Right renal pelvis (tissue), 4 donors: ENCODE measurements at regions not wholly inside any gene's neighbourhood (a gene's known extent, or its start where the extent isn't known, plus 50 kb on each side); places are given as distances from the start of the nearest gene placed in this dataset.
"Not testable (repeated sequence)": the region's sequence is repeated elsewhere in the genome, so short reads cannot be mapped to it uniquely, and the experiment has no call there.

ENCODE experiments used
- DNase-seq, 4 donors: peaks; one replicate each; pipeline ENCODE4 v3.0.0-alpha.2; 2013; ENCODE audit warnings: low read depth in 4 of 4, low spot score in 3 of 4, missing footprints in 1 of 4

DNA sequence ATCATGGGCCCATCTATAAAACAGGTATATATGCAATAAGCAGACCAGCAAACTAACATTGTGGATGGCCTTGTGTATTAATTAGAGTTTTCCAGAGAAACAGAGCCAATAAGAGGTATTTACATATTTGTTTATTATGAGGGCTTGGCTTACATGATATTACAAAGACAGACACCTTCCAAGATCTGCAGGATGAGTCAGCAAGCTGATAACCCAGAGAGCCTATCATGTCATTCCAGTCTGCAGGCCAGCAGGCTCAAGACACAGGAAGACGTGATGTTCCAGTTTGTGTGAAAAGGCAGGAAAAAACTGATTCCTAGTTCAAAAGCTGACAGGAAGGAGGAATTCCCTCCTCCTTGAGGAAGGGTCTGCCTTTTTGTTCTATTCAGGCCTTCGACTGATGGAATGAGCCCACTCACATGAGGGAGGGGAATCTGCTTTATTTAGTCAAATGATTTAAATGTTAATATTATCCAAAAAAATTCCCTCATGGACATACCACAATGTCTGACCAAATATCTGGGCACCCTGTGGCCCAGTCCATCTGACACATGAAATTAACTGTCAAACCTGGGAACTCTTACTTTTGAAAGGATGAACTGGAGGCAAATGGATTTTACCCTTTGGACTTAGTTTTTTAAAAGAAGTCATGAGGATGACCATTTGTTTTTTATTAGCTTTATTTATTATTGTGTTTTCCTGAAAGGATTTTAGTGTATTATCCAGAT lies 161.2 kb upstream of the CHD1 start:
- no peak for DNase-seq

DNA sequence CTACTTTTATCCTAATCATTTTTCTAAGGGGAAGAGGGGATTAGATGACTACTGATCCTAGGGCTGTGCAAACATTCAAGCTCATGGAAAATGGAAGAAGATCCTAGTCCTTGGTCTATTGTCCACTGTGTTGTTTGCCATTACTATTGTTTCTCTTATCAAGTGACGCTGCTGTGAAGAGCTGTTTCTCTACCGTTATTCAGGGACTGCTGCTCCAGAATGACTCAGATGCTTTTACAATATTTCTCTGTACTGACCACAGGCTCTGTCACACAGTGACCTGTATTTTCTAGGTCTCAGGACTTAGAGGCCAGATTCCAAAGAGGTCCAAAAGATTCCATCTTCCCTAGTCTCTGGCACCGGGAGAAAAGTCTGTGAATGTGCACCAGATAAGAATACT lies 159.5 kb upstream of the CHD1 start:
- no peak for DNase-seq

DNA sequence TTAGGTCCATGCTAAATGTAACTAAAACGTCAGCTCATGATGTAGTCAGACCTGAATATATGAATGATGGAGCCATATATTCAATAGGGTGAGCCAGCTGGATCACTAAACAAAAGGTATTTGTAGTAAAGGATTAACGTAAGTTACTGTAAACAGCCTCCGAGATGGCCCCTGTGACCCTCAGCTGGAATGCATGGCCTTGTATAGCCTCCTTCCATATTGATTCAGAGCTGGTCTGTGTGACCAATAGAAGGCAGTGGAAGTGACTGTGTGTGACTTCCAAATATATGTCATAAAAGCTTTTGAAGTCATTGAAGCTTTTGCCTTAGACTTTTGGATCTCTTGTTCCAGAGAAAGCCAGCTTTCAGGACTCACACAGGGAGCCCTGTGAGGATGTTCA lies 154.4 kb upstream of the CHD1 start:
- no peak for DNase-seq

DNA sequence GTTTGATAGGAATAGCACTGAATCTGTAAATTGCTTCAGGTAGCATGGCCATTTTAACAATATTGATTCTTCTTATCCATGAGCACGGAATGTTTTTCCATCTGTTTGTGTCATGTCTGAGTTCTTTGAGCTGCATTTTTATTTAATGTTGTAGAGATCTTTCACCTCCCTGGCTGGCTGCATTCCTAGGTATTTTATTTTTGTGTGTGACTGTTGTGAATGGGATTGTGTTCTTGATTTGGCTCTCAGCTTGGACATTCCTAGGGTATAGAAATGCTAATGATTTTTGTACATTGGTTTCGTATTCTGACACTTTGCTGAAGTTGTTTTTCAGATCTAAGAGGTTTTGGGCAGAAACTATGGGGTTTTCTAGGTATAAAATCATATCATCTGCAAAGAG lies 152.9 kb upstream of the CHD1 start:
- DNase-seq: no peak

DNA sequence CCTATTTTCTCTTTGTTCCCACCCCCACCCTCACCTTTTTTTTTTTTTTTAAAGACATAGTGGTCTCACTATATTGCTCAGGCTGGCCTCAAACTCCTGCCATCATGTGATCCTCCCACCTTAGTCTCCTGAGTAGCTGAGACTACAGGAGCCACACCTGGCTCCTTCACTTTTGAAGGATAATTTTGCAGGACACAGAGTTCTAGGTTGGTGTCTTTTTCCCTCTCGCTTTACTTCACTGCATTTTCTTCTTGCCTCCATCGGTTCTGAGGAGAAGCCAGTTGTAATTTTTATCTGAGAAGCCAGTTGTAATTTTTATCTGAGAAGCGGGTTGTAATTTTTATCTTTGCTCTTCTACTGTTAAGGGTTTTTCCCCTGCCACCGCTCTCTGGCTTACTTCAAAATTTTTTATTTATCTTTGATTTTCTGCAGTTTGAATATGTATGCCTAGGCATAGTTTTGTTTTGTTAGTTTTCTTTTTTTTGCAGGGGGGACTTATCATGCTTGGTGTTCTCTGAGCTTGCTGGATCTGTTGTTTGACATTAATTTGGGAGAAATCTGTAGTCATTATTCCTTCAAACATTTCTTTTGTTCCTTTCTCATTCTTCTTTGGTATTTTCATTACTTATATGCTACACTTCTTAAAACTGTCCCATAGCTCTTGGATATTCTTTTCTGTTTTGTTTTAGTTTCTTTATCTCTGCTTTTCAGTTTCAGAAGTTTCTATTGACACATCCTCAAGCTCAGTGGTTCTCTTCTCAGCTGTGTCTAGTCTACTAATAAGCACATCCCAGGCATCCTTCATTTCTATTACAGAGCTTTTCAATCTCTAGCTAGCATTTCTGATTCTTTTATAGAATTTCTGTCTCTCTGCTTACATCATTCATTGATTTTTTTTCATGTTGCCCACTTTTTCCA lies 148.2 kb upstream of the CHD1 start:
- no peak for DNase-seq

DNA sequence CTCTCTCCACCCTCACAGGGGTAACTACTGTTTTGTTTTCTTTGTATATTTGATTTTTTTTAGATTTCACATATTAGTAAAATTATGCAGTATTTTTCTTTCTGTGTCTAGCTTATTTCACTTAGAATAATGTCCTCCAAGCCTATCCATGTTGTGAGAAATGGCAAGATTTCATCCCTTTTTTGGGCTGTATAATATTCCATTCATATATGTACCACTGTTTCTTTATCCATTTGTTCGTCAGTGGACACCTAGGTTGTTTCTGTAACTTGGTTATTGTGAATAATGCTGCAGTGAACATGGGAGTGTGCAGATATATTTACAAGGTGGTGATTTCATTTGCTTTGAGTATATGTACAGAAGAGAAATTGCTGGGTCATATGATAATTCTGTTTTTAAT lies 144.0 kb upstream of the CHD1 start:
- no peak for DNase-seq

DNA sequence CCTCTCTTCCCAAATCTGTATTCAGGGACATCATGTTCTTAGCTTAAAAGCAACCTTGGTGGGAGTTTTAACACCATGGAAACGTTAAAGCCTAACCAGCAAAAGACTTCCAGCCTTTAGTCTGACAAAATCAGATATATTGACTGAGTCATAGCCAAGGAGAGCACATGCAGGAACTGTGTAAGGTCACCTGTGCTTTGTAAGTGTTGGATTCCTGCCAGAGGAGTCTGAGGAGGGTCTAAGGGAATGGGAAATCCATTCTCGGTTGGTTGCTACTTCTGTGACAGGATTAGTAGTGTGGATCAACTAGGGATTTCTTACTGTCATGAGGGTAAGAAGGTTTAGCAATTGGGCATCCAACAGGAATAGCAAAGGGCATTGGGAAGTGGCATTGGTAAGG lies 142.0 kb upstream of the CHD1 start:
- no peak for DNase-seq

DNA sequence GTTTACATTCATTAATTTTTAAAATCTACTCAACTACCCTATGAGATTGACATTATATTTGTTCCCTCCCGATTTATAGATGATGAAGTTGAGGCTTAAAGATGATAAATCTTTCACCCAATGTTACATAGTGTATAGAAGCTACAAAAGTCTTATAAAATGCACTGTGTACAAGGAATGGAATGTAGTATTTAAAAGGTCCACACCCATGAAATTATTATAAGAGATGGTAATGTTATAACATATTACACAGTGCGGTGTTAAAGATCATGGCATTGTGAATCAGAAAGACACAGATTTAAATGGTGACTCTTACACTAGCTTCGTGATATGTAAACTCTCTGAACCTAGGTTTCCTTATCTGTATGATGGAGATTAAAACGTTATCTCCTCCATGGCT lies 141.6 kb upstream of the CHD1 start:
- DNase-seq: no peak

DNA sequence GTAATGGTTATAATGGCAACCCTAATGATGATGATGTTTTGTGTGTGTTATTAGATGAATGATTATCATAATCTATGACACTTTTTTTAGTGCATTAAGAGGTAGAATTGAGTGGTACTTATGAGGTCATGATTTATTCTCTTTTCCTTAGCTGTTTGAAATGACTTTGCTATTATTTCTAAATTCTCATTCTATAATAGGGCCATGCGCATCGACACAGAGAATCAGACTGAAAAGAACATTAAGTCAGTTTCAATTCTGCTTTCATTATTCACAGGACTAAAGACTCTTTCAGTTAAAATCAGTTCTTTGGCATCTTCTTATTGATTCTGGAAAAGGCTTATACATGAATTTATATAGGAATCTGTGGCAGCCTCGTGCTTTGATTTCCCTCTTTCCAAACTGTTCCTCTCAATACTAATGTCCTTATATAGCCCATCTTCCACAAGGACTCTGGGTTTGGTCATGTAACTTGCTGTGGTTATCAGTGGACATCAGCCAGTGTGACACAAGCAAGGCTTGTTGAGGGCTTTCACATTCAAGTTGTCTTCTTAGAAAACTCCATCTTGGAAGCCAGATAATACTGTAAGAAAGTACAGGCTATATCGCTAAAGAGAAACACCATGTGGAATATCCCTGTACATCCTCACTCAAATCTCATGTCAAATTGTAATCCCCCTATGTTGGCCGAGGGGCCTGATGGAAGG lies 140.3 kb upstream of the CHD1 start:
- no peak for DNase-seq

DNA sequence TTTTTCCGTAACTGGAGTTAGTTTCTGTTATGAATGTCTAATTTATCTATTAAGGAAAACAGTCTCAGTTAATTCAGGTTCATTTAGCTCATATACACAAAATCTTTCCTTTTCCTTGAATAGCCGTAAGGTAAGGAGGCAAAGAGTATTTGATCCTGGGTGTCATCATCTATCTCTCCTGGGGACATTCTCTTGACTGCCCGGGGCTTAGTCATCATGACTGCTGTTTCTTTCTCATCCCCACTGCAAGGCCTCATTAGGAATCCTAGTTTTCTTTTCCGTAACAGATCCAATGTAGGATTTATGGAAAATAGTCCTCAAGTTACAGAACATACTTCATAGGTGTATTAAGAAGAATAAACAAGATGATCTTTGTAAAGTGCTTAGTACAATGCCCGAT lies 134.9 kb upstream of the CHD1 start:
- no peak for DNase-seq

DNA sequence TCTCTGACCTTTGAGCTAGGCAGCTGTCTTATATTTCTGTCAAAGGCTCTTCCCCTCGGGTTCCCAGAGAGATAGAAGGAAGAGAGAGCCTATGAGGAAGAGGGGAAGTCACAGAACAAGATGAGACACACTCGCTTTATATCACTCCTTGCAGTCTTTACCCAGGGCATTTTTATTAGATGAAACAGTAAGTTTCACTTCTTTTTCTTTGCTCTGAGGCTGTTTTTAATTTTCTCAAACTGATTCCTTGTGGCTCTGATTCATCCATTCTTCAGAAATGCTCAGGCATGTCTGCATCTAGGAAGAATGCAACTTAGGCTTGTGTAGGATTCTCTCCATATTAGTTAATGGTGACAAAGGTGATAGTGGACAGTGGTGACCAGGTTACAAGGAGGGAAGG lies 132.9 kb upstream of the CHD1 start:
- no peak for DNase-seq

DNA sequence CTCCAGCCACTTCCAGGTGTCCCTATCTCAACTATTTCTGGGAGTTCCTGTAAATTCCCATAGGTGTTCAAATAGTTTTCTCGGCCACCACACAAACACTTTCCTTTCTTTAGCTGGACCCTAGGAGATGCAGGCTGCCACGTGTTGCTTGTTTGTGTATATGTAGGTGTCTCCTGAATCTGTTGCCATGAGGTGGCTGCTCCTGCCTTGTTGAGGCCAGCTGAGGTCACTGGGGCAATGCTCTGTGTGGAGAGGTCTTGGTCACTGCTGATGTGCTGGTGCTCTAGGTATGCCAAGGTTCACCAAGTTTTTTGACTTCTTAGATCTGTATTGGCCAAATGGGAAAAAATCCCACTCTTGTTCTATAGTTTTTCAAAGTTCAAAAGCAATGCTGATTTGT lies 132.5 kb upstream of the CHD1 start:
- DNase-seq: no peak

DNA sequence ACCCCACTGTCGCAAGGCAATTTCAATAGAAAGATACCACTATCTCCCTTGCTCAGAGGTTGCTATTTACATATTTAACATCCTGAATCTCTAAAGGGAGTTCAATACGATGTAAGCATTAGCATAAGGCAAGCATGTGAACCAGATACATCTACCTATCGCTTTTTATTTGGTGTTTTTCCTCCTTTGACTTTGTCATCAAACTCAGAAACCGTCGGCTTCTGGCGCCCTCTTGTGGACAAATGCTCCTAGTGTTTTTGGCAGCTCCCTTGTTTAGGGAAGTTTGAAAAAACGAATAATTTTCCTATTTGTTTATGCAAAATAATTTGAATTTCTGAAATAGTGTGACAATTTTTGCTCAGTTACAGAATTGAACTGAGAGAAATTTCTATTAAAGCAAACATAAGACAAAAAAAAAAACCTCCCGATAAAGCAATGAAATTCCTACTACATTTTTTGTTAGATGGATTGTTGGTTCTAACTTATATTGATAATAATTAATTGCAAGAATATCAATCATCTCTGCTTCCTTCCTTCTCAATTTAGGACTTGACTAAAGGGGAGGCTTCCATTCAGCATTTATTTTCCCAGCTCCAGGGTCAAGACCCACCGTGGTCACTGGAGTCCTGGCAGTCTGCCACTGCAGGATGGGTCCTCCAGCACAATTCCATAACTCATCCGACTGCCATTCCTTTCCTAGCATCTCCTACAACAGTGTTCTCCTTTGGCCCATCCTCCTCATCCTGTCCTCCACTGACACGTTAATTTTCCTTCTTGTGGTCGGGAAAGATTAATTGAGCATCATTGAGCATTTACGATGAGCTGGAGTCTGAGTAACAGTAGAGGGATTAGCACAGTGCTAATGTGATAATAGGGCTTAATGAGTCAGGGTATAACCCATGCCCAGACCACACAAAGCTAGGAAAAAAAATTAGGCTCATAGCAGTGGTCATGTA lies 131.8 kb upstream of the CHD1 start:
- peak; percentile 38 to 61 (median 50) for DNase-seq

DNA sequence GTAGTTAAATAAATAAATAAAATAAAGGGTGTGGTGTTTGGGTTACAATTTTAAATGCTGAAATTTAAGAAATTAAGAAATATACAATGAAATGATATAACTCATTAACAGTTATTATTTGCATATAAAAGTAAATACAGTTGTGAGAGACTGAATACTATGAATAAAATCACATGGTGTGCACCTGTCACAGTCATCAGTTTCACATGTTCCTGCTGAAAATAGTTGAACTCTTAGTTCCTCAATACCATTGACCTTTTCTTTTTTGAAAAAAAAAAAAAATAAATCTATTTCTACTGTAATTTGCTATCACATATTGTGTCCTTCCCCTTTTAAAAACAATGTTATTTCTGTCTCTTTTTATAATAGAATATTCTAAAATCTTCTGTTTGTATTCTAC lies 130.9 kb upstream of the CHD1 start:
- DNase-seq: no peak

DNA sequence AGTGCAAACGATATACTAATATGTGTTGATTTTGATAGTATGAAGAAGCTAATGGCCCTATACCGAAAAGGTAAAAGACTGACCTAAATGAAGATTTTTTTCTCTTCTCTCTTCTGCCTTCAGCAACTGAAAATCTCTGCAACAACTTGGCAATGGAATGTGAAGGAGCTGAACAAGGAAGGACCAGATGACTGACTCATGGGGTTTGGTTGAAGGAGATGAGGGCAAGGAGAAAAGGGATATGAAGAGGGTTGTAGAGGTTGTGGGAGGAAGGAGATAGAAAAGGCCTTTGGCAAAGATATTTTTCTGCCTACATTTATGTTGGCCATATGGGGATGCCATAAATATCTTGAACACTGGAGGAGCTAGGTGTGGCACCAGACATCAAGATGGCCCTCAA lies 129.7 kb upstream of the CHD1 start:
- DNase-seq: no peak

DNA sequence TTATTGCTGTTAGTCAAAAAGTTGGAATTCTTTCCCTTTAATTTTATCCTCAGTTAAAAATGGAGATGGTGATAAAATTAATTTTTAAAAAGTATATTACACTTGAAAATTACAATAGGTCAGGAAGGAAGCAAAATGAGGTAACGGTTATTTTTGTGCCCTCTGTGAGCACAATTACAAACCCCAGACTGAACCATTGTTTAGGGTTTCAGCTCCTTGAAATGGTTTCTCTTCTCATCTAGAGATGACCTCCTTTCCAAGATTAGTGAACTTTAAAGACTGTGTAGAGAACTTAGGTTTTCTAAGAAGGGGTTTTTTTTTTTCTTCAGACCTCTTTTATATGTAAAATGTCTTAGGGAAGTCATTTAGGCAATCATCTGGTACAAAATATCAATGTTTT lies 126.2 kb upstream of the CHD1 start:
- no peak for DNase-seq

DNA sequence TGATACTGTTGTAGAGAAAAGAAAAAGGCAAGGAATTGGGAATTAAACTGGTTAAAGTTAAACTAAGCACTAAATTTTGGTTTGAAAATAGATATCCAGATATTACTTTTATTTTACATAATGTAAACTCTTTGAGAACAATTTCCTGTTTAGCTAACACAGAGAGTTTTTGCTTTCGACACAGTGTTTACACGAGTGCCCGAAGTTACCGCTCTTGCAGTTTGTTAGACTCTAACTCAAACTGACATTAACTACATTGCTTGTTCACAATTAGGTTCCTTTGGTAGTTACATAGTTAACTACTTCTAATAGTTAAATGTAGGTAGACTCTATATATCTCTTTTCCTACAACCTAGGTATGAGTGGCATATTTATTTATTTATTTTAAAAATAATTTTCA lies 117.1 kb upstream of the CHD1 start:
- DNase-seq: no peak

DNA sequence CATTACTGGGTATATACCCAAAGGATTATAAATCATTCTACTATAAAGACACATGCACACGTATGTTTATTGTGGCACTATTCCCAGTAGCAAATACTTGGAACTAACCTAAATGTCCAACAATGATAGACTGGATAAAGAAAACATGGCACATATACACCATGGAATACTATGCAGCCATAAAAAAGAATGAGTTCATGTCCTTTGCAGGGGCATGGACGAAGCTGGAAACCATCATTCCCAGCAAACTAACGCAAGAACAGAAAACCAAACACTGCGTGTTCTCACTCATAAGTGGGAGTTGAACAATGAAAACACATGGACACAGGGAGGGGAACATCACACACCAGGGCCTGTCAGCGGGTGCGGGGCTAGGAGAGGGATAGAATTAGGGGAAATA lies 114.5 kb upstream of the CHD1 start:
- not testable (repeated sequence) for DNase-seq

DNA sequence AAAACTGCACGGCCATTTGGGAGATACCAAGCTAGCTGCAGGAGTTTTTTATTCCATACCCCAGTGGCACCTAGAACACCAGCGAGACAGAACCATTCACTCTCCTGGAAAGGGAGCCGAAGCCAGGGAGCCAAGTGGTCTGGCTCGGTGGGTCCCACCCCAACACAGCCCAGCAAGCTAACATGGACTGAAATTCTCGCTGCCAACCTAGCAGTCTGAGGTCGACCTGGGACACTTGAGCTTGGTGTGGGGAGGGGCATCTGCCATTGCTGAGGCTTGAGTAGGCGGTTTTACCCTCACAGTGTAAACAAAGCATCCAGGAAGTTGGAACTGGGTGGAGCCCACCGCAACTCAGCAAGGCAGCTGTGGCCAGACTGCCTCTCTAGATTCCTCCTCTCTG lies 108.9 kb upstream of the CHD1 start:
- DNase-seq: no peak

DNA sequence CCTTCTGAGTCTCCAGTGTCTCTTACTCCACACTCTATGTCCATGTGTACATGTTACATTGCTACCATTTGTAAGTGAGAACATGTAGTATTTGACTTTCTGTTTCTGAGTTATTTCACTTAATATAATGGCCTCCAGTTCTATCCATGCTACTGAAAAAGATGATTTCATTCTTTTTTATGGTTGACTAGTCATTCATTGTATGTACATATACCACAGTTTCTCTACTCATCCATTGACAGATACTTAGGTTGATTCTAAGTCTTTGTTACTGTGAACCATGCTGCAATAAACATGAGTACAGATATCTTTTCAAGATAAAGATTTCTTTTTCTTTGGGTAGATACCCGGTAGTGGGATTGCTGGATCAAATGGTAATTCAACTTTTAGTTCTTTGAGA lies 107.1 kb upstream of the CHD1 start:
- DNase-seq: no peak
